ENCODE measurements at regions not wholly inside any gene's neighbourhood (a gene's known extent, or its start where the extent isn't known, plus 50 kb on each side); places are given as distances from the start of the nearest gene placed in this dataset.

- H3K4me3 ChIP-seq, result no peak overlapping the region
- DNase-seq (ENCODE audit: low spot score) (no peak), ATAC-seq (ENCODE audit: insufficient number of reproducible peaks, low FRiP score, low read depth) (no peak)
- H3K9me3 ChIP-seq, result no peaks in the 10 kb centered on the region
- H3K36me3 ChIP-seq, result no peaks in the 10 kb centered on the region
- H3K4me1 ChIP-seq (ENCODE audit: control insufficient read depth in 1 of 2, low read depth in 2 of 2), result no peaks in the 10 kb centered on the region
- H3K27me3 ChIP-seq (replicated peaks; ENCODE audit: insufficient read depth), result no peaks in the 10 kb centered on the region
- no peak for TF ChIP-seq CTCF (IDR thresholded peaks at IDR 0.05)
- H3K27ac ChIP-seq, result no peak overlapping the region
These were observed 76.6 kb upstream of the ONECUT1 start for GRCh38 chr15:52866698-52867097.

- no peak for DNase-seq (ENCODE audit: low spot score)
- H3K27me3 ChIP-seq (replicated peaks; ENCODE audit: insufficient read depth), result no peaks in the 10 kb centered on the region
- no peak for ATAC-seq (ENCODE audit: insufficient number of reproducible peaks, low FRiP score, low read depth)
- H3K9me3 ChIP-seq, result no peaks in the 10 kb centered on the region
- H3K4me3 ChIP-seq, result no peak overlapping the region
- H3K36me3 ChIP-seq, result no peaks in the 10 kb centered on the region
- H3K4me1 ChIP-seq (ENCODE audit: control insufficient read depth in 1 of 2, low read depth in 2 of 2), result no peaks in the 10 kb centered on the region
- H3K27ac ChIP-seq, result no peak overlapping the region
- no peak for TF ChIP-seq CTCF (IDR thresholded peaks at IDR 0.05)
These were observed 72.5 kb upstream of the ONECUT1 start for GRCh38 chr15:52862677-52863076.

- no peak overlapping the region for H3K4me3 ChIP-seq
- no peaks in the 10 kb centered on the region for H3K4me1 ChIP-seq (ENCODE audit: control insufficient read depth in 1 of 2, low read depth in 2 of 2)
- no peak overlapping the region for H3K27ac ChIP-seq
- H3K36me3 ChIP-seq, result no peaks in the 10 kb centered on the region
- no peaks in the 10 kb centered on the region for H3K27me3 ChIP-seq (replicated peaks; ENCODE audit: insufficient read depth)
- no peaks in the 10 kb centered on the region for H3K9me3 ChIP-seq
- DNase-seq (ENCODE audit: low spot score) (no peak), ATAC-seq (ENCODE audit: insufficient number of reproducible peaks, low FRiP score, low read depth) (no peak)
- TF ChIP-seq CTCF (IDR thresholded peaks at IDR 0.05), result no peak
These were observed 68.6 kb upstream of the ONECUT1 start for GRCh38 chr15:52858782-52859176.

GRCh38 chr15:52857937-52858781 lies 68.0 kb upstream of the ONECUT1 start:
- Histone ChIP-seq H3K9me3 (no peaks in the 10 kb centered on the region), H3K36me3 (no peaks in the 10 kb centered on the region), H3K4me1 (ENCODE audit: control insufficient read depth in 1 of 2, low read depth in 2 of 2) (no peaks in the 10 kb centered on the region), H3K27me3 (replicated peaks; ENCODE audit: insufficient read depth) (no peaks in the 10 kb centered on the region), H3K27ac (no peak overlapping the region), H3K4me3 (no peak overlapping the region)
- TF ChIP-seq CTCF (IDR thresholded peaks at IDR 0.05), result no peak
- DNase-seq (ENCODE audit: low spot score), result no peak
- ATAC-seq (ENCODE audit: insufficient number of reproducible peaks, low FRiP score, low read depth), result no peak

- H3K27ac ChIP-seq, result no peak overlapping the region
- DNase-seq (ENCODE audit: low spot score) (no peak), ATAC-seq (ENCODE audit: insufficient number of reproducible peaks, low FRiP score, low read depth) (no peak)
- H3K9me3 ChIP-seq, result no peaks in the 10 kb centered on the region
- no peak overlapping the region for H3K4me3 ChIP-seq
- TF ChIP-seq CTCF (IDR thresholded peaks at IDR 0.05), result no peak
- H3K36me3 ChIP-seq, result no peaks in the 10 kb centered on the region
- no peaks in the 10 kb centered on the region for H3K4me1 ChIP-seq (ENCODE audit: control insufficient read depth in 1 of 2, low read depth in 2 of 2)
- H3K27me3 ChIP-seq (replicated peaks; ENCODE audit: insufficient read depth), result no peaks in the 10 kb centered on the region
These were observed 67.3 kb upstream of the ONECUT1 start for GRCh38 chr15:52857471-52857870.

All from thoracic aorta (tissue), 2 donors.